OCI-LY1 (cell line): ENCODE measurements at regions not wholly inside any gene's neighbourhood (a gene's known extent, or its start where the extent isn't known, plus 50 kb on each side); places are given as distances from the start of the nearest gene placed in this dataset.
A peak's percentile ranks its signal among the peaks of the same experiment; 100 is the strongest.

Experiments used
- H2AFZ ChIP-seq: fragments of 200-600 bp; sonication (generic), shearing (Covaris generic); 2 replicates; pipeline ENCODE4 v1.6.0; 2014; ENCODE audit warnings: antibody characterized with exemption, mild to moderate bottlenecking, low read length
- H3F3A ChIP-seq: fragments of 200-600 bp; sonication (generic), shearing (Covaris generic); 2 replicates; pipeline ENCODE4 v1.6.0; 2014; ENCODE audit warnings: mild to moderate bottlenecking, antibody characterized with exemption, low read length, moderate library complexity; ENCODE audit not compliant: insufficient read depth
- H3K27ac ChIP-seq: fragments of 200-600 bp; sonication (generic); 2 replicates; pipeline ENCODE4 v1.5.1; 2014; ENCODE audit warnings: low read length, mixed run types, mild to moderate bottlenecking, low read depth; ENCODE audit not compliant: poor library complexity, severe bottlenecking
- H3K27me3 ChIP-seq: fragments of 200-600 bp; sonication (generic); 2 replicates; pipeline ENCODE4 v1.6.0; 2014; ENCODE audit warnings: antibody characterized with exemption, mild to moderate bottlenecking, low read length, moderate library complexity; ENCODE audit not compliant: insufficient read depth
- H3K36me3 ChIP-seq: fragments of 200-600 bp; sonication (generic); 2 replicates; pipeline ENCODE4 v1.6.1; 2014; ENCODE audit warnings: mild to moderate bottlenecking, antibody characterized with exemption, low read length, moderate library complexity, mixed read lengths; ENCODE audit not compliant: insufficient read depth
- H3K4me1 ChIP-seq: fragments of 200-600 bp; sonication (generic); 2 replicates; pipeline ENCODE4 v1.5.1; 2014; ENCODE audit warnings: mild to moderate bottlenecking, low read length, moderate library complexity; ENCODE audit not compliant: insufficient read depth, severe bottlenecking
- H3K4me2 ChIP-seq: fragments of 200-600 bp; sonication (generic), shearing (Covaris generic); 2 replicates; pipeline ENCODE4 v1.6.1; 2014; ENCODE audit warnings: low read length
- H3K4me3 ChIP-seq: fragments of 200-600 bp; sonication (generic); 2 replicates; pipeline ENCODE4 v1.5.1; 2014; ENCODE audit warnings: low read length, low read depth, mild to moderate bottlenecking, mixed read lengths; ENCODE audit not compliant: poor library complexity, severe bottlenecking
- H3K79me2 ChIP-seq: fragments of 200-600 bp; shearing (Covaris generic); 2 replicates; pipeline ENCODE4 v1.6.1; 2016; ENCODE audit warnings: mixed run types, low read length, mixed read lengths; ENCODE audit not compliant: insufficient read depth
- H3K9ac ChIP-seq: fragments of 200-600 bp; sonication (generic), shearing (Covaris generic); 2 replicates; pipeline ENCODE4 v1.6.1; 2014; ENCODE audit warnings: mild to moderate bottlenecking, low read length, mixed read lengths
- H3K9me2 ChIP-seq: fragments of 200-600 bp; sonication (generic), shearing (Covaris generic); 2 replicates; pipeline ENCODE4 v1.6.1; 2014; ENCODE audit warnings: low read depth, mild to moderate bottlenecking, low read length, mixed read lengths
- H3K9me3 ChIP-seq: fragments of 200-600 bp; shearing (Covaris generic); 2 replicates; pipeline ENCODE4 v1.6.1; 2014; ENCODE audit warnings: low read length, mixed read lengths
- H4K20me1 ChIP-seq: fragments of 200-600 bp; sonication (generic), shearing (Covaris generic); 2 replicates; pipeline ENCODE4 v1.6.0; 2016; ENCODE audit warnings: mild to moderate bottlenecking, low read length; ENCODE audit not compliant: insufficient read depth
- EZH2 ChIP-seq: fragments of 200-600 bp; sonication (generic), shearing (Covaris generic); IDR thresholded peaks from 2 replicates; pipeline ENCODE4 v1.8.0; 2017; ENCODE audit warnings: borderline replicate concordance, mixed run types, mild to moderate bottlenecking, antibody characterized with exemption, low read length, moderate library complexity, mixed read lengths
- TF ChIP-seq, protein P1 (sequence below): fragments of 200-600 bp; sonication (generic), shearing (Covaris generic); IDR thresholded peaks from 2 replicates; pipeline ENCODE4 v1.5.1; 2017; ENCODE audit warnings: mild to moderate bottlenecking, antibody characterized with exemption, low read length, moderate library complexity, mixed read lengths

GRCh38 chr1:104315823-104316222 is 566.1 kb downstream of the AMY1C start:
- no peaks in the 10 kb centered on the region for H3F3A ChIP-seq
- no peaks in the 10 kb centered on the region for H3K9me2 ChIP-seq
- H3K9me3 ChIP-seq = no peaks in the 10 kb centered on the region
- H3K27ac ChIP-seq = no peak overlapping the region
- H3K27me3 ChIP-seq = no peaks in the 10 kb centered on the region
- no peak overlapping the region for H3K4me2 ChIP-seq
- H4K20me1 ChIP-seq = no peaks in the 10 kb centered on the region
- H3K4me1 ChIP-seq = peaks cover 17% of the 10 kb centered on the region
- no peak overlapping the region for H3K9ac ChIP-seq
- TF ChIP-seq, protein P1, sequence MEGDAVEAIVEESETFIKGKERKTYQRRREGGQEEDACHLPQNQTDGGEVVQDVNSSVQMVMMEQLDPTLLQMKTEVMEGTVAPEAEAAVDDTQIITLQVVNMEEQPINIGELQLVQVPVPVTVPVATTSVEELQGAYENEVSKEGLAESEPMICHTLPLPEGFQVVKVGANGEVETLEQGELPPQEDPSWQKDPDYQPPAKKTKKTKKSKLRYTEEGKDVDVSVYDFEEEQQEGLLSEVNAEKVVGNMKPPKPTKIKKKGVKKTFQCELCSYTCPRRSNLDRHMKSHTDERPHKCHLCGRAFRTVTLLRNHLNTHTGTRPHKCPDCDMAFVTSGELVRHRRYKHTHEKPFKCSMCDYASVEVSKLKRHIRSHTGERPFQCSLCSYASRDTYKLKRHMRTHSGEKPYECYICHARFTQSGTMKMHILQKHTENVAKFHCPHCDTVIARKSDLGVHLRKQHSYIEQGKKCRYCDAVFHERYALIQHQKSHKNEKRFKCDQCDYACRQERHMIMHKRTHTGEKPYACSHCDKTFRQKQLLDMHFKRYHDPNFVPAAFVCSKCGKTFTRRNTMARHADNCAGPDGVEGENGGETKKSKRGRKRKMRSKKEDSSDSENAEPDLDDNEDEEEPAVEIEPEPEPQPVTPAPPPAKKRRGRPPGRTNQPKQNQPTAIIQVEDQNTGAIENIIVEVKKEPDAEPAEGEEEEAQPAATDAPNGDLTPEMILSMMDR = no peak
- TF ChIP-seq EZH2 = no peak
- H2AFZ ChIP-seq = 0 out of 2 replicates have a peak overlapping the region, but pooled peaks have one; percentile 25
- no peaks in the 10 kb centered on the region for H3K36me3 ChIP-seq
- no peak overlapping the region for H3K4me3 ChIP-seq
- no peaks in the 10 kb centered on the region for H3K79me2 ChIP-seq

- Histone ChIP-seq H2AFZ (no peak overlapping the region), H3K4me1 (peaks cover 17% of the 10 kb centered on the region), H3K9ac (no peak overlapping the region), H3K79me2 (no peaks in the 10 kb centered on the region), H3K27ac (no peak overlapping the region), H3K9me3 (no peaks in the 10 kb centered on the region), H3F3A (no peaks in the 10 kb centered on the region), H3K4me3 (no peak overlapping the region), H3K27me3 (no peaks in the 10 kb centered on the region), H3K9me2 (no peaks in the 10 kb centered on the region), H4K20me1 (no peaks in the 10 kb centered on the region), H3K36me3 (no peaks in the 10 kb centered on the region), H3K4me2 (no peak overlapping the region)
- TF ChIP-seq EZH2 = no peak
- TF ChIP-seq, protein P1 = no peak
These were observed 572.4 kb downstream of the AMY1C start for GRCh38 chr1:104322131-104322530.

DNA sequence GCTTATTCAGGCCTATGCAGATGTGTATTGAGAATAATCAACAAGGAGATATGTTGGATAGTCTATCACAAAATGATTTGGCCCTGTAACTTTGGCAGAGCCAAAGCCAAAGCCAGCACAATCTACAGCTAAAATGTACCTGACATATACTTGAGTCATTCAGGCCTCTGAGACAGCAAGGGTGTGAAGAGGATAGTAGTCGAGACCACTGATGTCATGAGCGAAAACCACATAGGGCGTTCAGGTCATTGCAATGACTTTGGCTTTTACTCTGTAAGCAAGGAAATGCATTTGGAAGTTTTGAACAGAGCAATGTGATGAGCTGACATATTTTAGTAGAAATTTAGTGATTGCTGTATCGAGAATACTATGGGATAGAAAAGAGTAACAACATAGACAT is 579.6 kb downstream of the AMY1C start:
- Histone ChIP-seq H3K36me3 (no peaks in the 10 kb centered on the region), H4K20me1 (no peaks in the 10 kb centered on the region), H3K9me2 (no peaks in the 10 kb centered on the region), H3K27ac (no peak overlapping the region), H3F3A (no peaks in the 10 kb centered on the region), H2AFZ (no peak overlapping the region), H3K9me3 (no peaks in the 10 kb centered on the region), H3K4me3 (no peak overlapping the region), H3K4me1 (no peaks in the 10 kb centered on the region), H3K4me2 (no peak overlapping the region), H3K27me3 (no peaks in the 10 kb centered on the region), H3K9ac (no peak overlapping the region), H3K79me2 (no peaks in the 10 kb centered on the region)
- TF ChIP-seq EZH2 = no peak
- TF ChIP-seq, protein P1 = no peak
